GM19238 (cell line): ENCODE measurements at regions not wholly inside any gene's neighbourhood (a gene's known extent, or its start where the extent isn't known, plus 50 kb on each side); places are given as distances from the start of the nearest gene placed in this dataset.
A peak's percentile ranks its signal among the peaks of the same experiment; 100 is the strongest.
"Not testable (repeated sequence)": the region's sequence is repeated elsewhere in the genome, so short reads cannot be mapped to it uniquely, and the experiment has no call there.

Experiments used
- DNase-seq: peaks from one replicate; pipeline ENCODE4 v3.0.0; 2011; ENCODE audit warnings: low spot score; ENCODE audit not compliant: insufficient read length

DNA sequence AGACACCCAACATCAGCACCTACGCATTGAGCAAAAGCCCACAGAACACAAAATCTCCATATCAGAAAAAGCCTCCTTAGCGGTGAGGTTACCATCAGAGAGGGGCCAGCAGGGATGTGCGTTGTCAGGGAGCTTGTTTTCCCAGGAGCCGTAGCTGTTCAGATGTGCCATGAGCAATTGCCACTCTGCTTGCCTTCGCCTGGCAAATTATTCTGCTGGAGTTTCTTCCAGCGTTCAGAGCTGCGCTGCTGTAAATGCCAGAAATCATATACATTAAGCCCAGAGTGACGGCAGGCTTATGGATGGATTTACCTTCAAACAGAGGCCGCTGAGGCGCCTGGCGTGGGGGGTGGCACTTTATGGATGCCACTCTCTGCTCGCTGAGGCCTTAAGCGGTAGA, 632.3 kb downstream of the BCOR start:
- no peak for DNase-seq

DNA sequence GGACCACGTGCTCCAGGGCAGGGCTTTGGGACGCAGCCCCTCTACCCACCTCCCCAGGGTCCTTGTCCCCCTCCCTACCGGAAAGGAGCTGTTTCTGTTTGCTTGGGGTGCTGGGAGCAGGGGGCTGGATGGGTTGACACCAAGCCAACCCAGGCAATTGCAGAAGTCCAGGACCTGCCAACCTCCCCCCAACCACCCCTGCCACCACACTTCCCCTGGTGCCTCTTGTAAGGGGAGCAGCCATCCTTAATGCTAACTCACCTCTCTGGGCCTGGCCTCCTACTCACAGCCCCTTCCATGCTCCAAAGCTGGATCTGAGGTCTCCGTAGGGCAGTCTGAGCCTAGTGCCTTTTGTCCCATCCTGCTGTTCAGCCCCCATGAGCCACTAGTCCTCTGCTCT, 631.9 kb downstream of the BCOR start:
- DNase-seq = no peak

DNA sequence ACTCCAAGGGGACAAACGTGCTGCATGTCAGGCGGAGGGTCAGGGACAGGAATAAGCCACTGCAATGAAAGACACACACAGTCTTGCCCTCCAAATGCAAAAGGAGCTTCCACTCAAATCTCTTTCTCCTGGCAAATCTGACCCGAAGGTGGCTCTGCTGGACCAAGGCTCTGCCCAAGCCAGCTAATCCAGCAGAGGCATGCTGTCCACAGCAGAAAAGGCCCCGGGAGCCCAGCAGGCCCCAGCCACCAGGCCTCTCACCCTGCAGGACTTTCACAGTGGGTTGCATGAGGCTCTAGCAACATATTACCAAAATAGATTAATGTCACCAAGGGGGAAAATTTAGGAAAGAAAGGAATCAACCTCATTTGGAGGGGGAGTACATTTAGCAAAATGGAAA, 628.6 kb downstream of the BCOR start:
- no peak for DNase-seq

- no peak for DNase-seq
Observed at GRCh38 chrX:39470588-39471407, 627.0 kb downstream of the BCOR start.

DNA sequence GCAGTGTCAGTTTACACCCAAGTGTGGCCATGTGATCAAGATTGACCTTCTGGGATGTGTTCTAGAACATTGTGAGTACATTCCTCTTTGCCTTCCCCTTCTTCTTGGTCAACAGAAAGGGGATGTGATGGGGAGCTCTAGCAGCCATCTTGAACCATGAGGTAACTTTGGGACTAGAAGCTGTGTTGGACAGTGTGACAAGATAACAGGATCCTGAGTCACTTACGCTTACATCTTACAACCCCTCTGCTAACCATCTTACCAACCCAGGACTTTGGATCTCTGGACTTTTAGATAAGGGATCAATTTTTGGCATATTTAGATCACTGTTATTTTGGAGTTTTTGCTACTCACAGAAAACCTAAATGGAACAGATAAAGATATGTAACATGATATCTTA, 625.6 kb downstream of the BCOR start:
- DNase-seq = no peak

DNA sequence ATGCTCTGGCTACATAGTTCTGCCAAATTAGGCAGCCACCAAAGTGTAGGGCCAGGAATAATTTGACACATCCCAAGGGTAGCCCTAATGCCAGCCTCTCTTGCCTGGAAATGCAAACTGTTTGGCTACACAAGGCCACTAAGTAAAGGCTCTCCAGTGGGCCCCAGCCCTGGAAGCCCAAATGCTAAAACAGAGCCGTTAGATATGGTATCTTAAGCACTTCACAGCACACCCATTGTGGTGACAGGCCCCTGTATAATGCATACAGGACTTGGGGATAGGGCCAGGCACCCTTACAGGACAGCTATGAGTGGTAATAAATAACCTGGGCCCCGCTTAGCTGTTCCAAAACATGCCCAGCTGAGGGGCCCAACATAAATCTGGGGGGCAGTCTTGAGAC, 623.9 kb downstream of the BCOR start:
- DNase-seq = no peak

DNA sequence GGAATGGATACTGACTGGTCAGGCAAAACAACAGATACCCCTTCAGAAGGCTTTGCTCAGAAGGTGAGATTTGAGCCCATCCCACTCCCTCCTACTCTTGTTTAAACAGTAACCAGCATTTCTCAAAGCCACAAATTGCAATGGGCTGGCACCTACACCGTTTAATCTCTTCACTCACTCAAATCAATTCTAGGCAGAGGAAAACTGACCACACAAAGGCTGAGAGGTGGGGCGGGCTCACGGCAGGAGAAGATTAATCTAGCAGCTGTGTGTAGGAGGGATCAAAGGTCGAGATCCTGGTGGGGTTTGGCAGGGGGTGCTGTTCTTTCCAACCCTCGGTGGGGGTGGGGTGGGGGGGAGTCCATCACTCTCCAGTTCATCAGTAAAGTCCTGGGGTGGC, 622.4 kb downstream of the BCOR start:
- no peak for DNase-seq

DNA sequence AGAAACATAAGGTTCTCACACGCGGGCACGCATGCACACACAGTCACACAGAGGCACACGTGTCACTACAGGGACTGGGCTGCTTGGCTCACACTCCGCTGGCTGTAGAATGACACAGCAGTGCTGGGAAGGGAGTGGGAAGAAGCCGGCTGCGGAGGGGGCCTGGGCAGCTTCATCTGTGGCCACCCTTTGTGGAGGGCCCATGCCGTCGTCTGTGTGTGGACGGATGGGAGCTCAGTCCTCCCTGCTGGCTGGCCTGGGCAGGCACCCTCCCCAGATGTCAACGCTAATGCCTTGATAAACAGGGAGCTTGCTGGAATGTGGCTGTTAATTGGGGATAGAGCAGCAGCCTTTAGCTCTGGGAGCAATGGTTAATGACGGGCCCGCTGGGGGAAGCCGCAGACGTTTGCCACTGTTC, 621.1 kb downstream of the BCOR start:
- DNase-seq = no peak

- no peak for DNase-seq
Observed at GRCh38 chrX:39477031-39477761, 620.6 kb downstream of the BCOR start.

- DNase-seq = no peak
Observed at GRCh38 chrX:39477762-39478120, 620.0 kb downstream of the BCOR start.

DNA sequence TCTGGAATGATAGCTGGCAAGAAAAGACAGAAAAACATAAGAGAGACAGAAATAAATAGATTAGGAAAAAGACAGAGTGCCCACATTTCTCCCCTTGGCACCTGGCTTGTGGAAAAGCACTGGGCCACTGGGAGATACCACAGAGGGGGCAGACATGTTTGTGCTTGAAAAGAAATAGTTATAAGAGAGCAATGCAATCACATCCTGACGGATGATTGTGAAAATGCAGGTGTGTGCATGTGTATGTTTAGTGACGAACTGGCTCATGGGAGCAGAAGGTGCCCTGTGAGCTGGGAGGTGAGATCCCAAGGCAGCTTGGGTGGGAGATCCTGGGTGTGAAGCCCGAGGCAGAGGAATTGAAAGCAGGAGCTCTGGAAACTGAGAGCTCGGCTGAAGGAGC, 617.9 kb downstream of the BCOR start:
- no peak for DNase-seq

DNA sequence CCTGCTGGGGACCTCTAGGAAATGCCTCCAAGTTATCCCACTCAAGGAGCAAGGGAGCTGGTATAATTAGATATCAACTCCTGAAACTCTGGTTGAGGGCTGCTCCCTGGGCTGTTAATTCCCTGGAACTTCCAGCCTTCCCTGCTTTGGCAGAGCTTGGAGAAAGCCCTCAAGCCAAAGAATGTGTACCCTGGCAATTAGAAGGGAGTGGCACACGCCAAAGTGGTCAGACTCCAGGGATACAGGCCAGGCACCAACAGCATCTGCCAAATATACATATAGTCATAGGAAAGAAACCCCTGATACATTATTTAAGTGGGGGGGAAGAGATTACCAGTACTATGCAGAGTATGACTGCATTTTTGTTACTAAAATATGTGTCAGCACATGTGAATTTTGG, 616.8 kb downstream of the BCOR start:
- DNase-seq = no peak

- no peak for DNase-seq
Observed at GRCh38 chrX:39481621-39482020, 616.1 kb downstream of the BCOR start.

- no peak for DNase-seq
Observed at GRCh38 chrX:39484159-39485068, 613.3 kb downstream of the BCOR start.

- no peak for DNase-seq
Observed at GRCh38 chrX:39487166-39487968, 610.4 kb downstream of the BCOR start.

DNA sequence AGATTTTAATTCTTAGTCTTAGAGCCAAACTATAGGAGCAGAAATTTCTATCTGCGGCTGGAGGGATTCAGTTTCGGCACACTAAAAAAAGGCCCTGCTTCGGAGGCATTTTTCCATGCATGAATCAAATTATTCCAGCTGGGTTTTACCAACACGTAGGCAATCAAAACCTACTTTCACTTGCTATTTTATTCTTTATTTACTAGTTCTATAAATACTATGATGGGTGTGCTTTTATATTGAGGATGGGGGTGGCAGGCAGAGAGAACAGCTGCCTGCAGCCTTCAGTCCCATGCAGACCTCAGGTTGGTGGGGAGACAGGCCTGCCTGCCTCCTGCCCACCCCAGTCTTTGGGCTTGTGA, 609.8 kb downstream of the BCOR start:
- DNase-seq = no peak

DNA sequence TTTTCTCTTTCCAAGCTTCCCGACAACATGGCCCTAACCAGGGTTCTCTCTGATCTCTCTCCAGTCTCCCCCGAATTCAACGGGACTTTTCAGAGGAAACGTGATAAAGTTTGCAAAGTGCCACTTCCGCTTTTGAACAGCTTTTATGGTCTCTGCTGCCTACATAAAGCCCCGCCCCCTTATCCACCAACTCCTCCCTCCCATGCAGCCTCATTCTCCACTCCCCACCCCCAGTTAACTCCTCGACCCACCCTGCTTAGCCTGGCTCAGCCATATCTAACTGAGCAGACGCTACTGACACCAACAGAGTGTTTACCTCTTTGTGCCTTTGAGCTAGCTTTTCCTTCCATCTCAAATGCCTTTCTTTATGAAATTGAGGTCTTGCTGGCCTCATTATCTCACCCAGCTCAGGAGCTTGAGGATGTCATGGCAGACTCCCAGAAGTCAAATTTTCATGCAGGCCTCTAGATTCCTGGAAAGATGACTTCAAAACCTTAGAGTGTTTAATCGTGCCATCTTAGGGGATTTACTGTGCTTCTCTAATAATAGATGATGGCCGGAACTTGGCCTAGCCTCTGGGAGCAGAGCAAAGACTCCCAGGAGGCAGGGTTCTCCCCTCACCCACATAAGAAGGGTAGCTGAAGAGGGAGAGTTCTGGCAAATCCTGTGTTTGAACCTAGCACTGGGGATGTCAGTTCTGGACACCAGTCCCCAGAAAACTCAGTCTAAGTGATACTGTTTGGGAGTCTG, 606.0 kb downstream of the BCOR start:
- peak; percentile 40 for DNase-seq

GRCh38 chrX:39492497-39493162, 605.1 kb downstream of the BCOR start:
- no peak for DNase-seq

- DNase-seq = no peak
Observed at GRCh38 chrX:39493168-39493567, 604.6 kb downstream of the BCOR start.

DNA sequence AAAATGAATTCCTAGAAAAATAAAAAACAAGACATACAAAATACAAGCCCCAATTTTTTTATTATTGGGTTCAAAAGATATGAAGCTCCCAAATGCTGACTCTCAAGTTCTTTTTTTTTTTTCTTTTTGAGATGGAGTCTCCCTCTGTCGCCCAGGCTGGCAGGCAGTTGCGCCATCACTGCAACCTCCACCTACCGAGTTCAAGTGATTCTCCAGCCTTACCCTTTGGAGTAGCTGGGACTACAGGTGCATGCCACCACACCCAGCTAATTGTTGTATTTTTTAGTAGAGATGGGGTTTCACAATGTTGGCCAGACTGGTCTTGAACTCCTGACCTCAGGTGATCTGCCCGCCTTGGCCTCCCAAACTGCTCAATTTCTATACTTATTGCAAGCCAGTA, 600.6 kb downstream of the BCOR start:
- not testable (repeated sequence) for DNase-seq
